Neural progenitor cell (in vitro differentiated cells): ENCODE measurements at regions not wholly inside any gene's neighbourhood (a gene's known extent, or its start where the extent isn't known, plus 50 kb on each side); places are given as distances from the start of the nearest gene placed in this dataset.

Source experiments
- EZH2 ChIP-seq: fragments of 200-600 bp; sonication (generic); IDR thresholded peaks from 2 replicates; pipeline ENCODE4 v1.6.1; 2017; ENCODE audit warnings: antibody characterized with exemption, mild to moderate bottlenecking, moderate library complexity
- TF ChIP-seq, protein P1 (sequence below): fragments of 200-600 bp; sonication (generic); IDR thresholded peaks from 2 replicates; pipeline ENCODE4 v1.5.1; 2017; ENCODE audit warnings: antibody characterized with exemption, mild to moderate bottlenecking

DNA sequence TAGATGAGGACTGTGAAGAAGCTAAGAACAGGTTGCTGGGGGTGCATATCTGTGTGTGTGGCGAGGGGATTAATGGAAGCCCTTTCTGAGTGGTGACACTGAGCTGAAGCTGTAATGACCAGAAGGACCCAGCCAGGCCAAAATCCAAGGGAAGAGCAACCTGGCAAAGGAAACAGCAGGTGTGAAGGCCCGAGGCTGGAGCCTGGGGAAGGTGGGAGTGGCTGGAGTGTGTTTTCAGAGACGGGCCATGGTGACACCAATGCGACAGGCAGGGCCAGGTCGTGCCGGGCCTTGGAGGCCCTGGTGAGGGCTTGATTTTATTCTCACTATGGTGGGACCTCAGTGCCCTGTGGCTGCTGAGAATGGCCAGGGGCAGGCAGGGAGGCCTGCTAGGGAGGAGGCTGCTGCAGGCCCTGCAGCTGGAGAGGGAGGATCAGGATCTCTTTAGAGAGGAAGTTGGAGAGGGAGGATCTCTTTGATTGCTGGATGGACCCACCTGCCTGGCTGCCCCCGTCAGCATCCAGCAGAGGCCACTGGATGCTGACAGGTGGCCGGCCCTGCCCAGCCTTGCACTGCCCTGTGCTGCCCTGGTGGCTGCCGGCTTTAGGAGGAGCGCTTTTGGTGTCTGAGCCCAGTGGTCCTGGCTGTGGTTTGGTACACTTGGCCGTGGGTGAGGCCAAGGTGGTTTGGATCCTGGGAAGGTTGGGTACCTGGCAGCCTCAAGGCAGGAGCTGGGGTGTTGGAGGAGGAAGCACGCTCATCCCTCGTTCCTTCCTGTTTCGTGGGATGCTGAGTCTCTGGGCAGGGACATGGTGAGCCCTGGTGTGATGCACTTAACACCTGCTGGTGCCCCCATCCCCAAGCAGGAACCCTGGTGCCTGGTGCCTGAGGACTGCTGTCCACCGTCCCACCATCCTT, 188.3 kb downstream of the SEC14L1 start:
- TF ChIP-seq, protein P1, sequence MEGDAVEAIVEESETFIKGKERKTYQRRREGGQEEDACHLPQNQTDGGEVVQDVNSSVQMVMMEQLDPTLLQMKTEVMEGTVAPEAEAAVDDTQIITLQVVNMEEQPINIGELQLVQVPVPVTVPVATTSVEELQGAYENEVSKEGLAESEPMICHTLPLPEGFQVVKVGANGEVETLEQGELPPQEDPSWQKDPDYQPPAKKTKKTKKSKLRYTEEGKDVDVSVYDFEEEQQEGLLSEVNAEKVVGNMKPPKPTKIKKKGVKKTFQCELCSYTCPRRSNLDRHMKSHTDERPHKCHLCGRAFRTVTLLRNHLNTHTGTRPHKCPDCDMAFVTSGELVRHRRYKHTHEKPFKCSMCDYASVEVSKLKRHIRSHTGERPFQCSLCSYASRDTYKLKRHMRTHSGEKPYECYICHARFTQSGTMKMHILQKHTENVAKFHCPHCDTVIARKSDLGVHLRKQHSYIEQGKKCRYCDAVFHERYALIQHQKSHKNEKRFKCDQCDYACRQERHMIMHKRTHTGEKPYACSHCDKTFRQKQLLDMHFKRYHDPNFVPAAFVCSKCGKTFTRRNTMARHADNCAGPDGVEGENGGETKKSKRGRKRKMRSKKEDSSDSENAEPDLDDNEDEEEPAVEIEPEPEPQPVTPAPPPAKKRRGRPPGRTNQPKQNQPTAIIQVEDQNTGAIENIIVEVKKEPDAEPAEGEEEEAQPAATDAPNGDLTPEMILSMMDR: no peak
- no peak for TF ChIP-seq EZH2
